ENCODE measurements at regions not wholly inside any gene's neighbourhood (a gene's known extent, or its start where the extent isn't known, plus 50 kb on each side); places are given as distances from the start of the nearest gene placed in this dataset.

DNA sequence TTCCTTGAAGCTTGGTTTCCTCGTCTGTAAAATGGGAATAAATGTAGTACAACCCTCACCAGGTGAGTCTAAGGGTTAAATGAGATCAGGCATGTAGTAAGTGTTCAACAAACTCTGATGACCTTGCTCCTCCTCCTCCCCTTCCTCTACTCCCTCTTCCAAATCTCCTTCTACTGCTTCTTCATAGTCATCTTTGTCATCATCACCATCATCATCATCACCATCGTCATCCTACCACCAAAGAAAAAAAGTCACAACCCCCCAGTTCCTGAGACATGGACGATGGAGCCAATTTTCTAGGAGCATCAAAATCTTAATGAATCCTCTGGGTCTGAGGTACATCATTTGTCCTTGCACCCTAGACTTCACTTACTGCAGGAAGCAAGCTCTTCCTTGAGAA lies 240.0 kb downstream of the ANKRD60 start:
- TF ChIP-seq, protein P1, sequence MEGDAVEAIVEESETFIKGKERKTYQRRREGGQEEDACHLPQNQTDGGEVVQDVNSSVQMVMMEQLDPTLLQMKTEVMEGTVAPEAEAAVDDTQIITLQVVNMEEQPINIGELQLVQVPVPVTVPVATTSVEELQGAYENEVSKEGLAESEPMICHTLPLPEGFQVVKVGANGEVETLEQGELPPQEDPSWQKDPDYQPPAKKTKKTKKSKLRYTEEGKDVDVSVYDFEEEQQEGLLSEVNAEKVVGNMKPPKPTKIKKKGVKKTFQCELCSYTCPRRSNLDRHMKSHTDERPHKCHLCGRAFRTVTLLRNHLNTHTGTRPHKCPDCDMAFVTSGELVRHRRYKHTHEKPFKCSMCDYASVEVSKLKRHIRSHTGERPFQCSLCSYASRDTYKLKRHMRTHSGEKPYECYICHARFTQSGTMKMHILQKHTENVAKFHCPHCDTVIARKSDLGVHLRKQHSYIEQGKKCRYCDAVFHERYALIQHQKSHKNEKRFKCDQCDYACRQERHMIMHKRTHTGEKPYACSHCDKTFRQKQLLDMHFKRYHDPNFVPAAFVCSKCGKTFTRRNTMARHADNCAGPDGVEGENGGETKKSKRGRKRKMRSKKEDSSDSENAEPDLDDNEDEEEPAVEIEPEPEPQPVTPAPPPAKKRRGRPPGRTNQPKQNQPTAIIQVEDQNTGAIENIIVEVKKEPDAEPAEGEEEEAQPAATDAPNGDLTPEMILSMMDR (IDR thresholded peaks at IDR 0.05; ENCODE audit: low read length) = no peak
- TF ChIP-seq EZH2 (IDR thresholded peaks at IDR 0.05; ENCODE audit: borderline replicate concordance, low read length) = no peak

Data from OCI-LY1 (cell line).